ENCODE measurements at regions not wholly inside any gene's neighbourhood (a gene's known extent, or its start where the extent isn't known, plus 50 kb on each side); places are given as distances from the start of the nearest gene placed in this dataset.
A peak's percentile ranks its signal among the peaks of the same experiment; 100 is the strongest.

- TF ChIP-seq MAX (IDR thresholded peaks at IDR 0.05) (no peak; the same call in 1 of the 2 replicates), ZSCAN30 (CRISPR knock-in tag; IDR thresholded peaks at IDR 0.05) (no peak), ZSCAN29 (CRISPR knock-in tag; conservative IDR thresholded peaks at IDR 0.05) (no peak), GATA4 (IDR thresholded peaks at IDR 0.05; ENCODE audit: borderline replicate concordance, low read depth) (no peak), ZNF660 (CRISPR knock-in tag; IDR thresholded peaks at IDR 0.05; ENCODE audit: borderline replicate concordance, low read depth) (no peak), GMEB1 (CRISPR knock-in tag; IDR thresholded peaks at IDR 0.05; ENCODE audit: borderline replicate concordance) (no peak), ARHGAP35 (CRISPR knock-in tag; IDR thresholded peaks at IDR 0.05; ENCODE audit: borderline replicate concordance) (no peak), ZSCAN25 (CRISPR knock-in tag; IDR thresholded peaks at IDR 0.05) (no peak), PPARG (CRISPR knock-in tag; conservative IDR thresholded peaks at IDR 0.05) (0 out of 2 replicates have a peak, but pooled peaks have one; percentile 12), ZNF232 (CRISPR knock-in tag; IDR thresholded peaks at IDR 0.05; ENCODE audit: borderline replicate concordance) (no peak), DNMT3B (CRISPR knock-in tag; conservative IDR thresholded peaks at IDR 0.05) (no peak), U2AF2 (IDR thresholded peaks at IDR 0.05; ENCODE audit: low read depth, low read length) (no peak), RAD21 (CRISPR knock-in tag; IDR thresholded peaks at IDR 0.05) (no peak), STAG1 (CRISPR knock-in tag; IDR thresholded peaks at IDR 0.05) (no peak), SALL1 (CRISPR knock-in tag; IDR thresholded peaks at IDR 0.05) (no peak), KMT2B (CRISPR knock-in tag; IDR thresholded peaks at IDR 0.05) (no peak), TEF (CRISPR knock-in tag; IDR thresholded peaks at IDR 0.05) (no peak), ZNF772 (CRISPR knock-in tag; IDR thresholded peaks at IDR 0.05) (no peak), RXRA (CRISPR knock-in tag; IDR thresholded peaks at IDR 0.05) (no peak), ZNF235 (CRISPR knock-in tag; IDR thresholded peaks at IDR 0.05; ENCODE audit: borderline replicate concordance) (no peak), ZNF747 (CRISPR knock-in tag; IDR thresholded peaks at IDR 0.05; ENCODE audit: borderline replicate concordance) (no peak), ARNT (IDR thresholded peaks at IDR 0.05) (no peak), ZC3H4 (CRISPR knock-in tag; IDR thresholded peaks at IDR 0.05; ENCODE audit: borderline replicate concordance) (peak; percentile 82; the same call in 1 of the 2 replicates), SNAPC2 (CRISPR knock-in tag; IDR thresholded peaks at IDR 0.05) (no peak), CREB3 (CRISPR knock-in tag; IDR thresholded peaks at IDR 0.05) (no peak), ONECUT2 (CRISPR knock-in tag; IDR thresholded peaks at IDR 0.05) (no peak), TARDBP (CRISPR knock-in tag; IDR thresholded peaks at IDR 0.05) (no peak), GLMP (CRISPR knock-in tag; IDR thresholded peaks at IDR 0.05; ENCODE audit: borderline replicate concordance) (no peak)
Measured at GRCh38 chr14:65229748-65230728, 127.7 kb upstream of the MAX start (continued).
